Neural cell (in vitro differentiated cells): ENCODE measurements at regions not wholly inside any gene's neighbourhood (a gene's known extent, or its start where the extent isn't known, plus 50 kb on each side); places are given as distances from the start of the nearest gene placed in this dataset.

ENCODE experiments used
- H2AFZ ChIP-seq: fragments of 200-600, 300-800 bp; sonication (generic), shearing (Covaris generic); 2 replicates; pipeline ENCODE4 v1.6.0; 2014; ENCODE audit warnings: low read depth, mild to moderate bottlenecking, antibody characterized with exemption, low read length, moderate library complexity
- H3F3A ChIP-seq: fragments of 200-600 bp; shearing (Covaris generic); 2 replicates; pipeline ENCODE4 v1.6.1; 2016; ENCODE audit warnings: mild to moderate bottlenecking, moderate library complexity, mixed read lengths, antibody characterized with exemption, low read length; ENCODE audit not compliant: insufficient read depth, poor library complexity, severe bottlenecking
- H3K27ac ChIP-seq: fragments of 200-600, 300-800 bp; sonication (generic), shearing (Covaris generic); 2 replicates; pipeline ENCODE4 v1.5.1; 2014; ENCODE audit warnings: mild to moderate bottlenecking, low read length, moderate library complexity
- H3K27me3 ChIP-seq: fragments of 300-800, 200-600 bp; sonication (generic), shearing (Covaris generic); 2 replicates; pipeline ENCODE4 v1.6.0; 2014; ENCODE audit warnings: mild to moderate bottlenecking, low read depth, low read length, moderate library complexity; ENCODE audit not compliant: insufficient read depth
- H3K36me3 ChIP-seq: fragments of 300-800, 200-600 bp; sonication (generic), shearing (Covaris generic); 2 replicates; pipeline ENCODE4 v1.5.1; 2014; ENCODE audit warnings: mild to moderate bottlenecking, antibody characterized with exemption, low read length, moderate library complexity; ENCODE audit not compliant: insufficient read depth
- H3K4me2 ChIP-seq: fragments of 300-800, 200-600 bp; sonication (generic), shearing (Covaris generic); 2 replicates; pipeline ENCODE4 v1.6.0; 2014; ENCODE audit warnings: mild to moderate bottlenecking, low read length
- H3K4me3 ChIP-seq: fragments of 300-800, 200-600 bp; sonication (generic), shearing (Covaris generic); 2 replicates; pipeline ENCODE4 v1.5.1; 2014; ENCODE audit warnings: mild to moderate bottlenecking, low read length, moderate library complexity
- H3K79me2 ChIP-seq: fragments of 200-600 bp; shearing (Covaris generic); replicated peaks from 2 replicates; pipeline ENCODE4 v1.6.0; 2014; ENCODE audit warnings: mild to moderate bottlenecking, low read length, moderate library complexity; ENCODE audit not compliant: insufficient read depth
- H3K9ac ChIP-seq: fragments of 300-800, 200-600 bp; sonication (generic), shearing (Covaris generic); 2 replicates; pipeline ENCODE4 v1.6.1; 2016; ENCODE audit warnings: mild to moderate bottlenecking, low read length, mixed read lengths
- H3K9me2 ChIP-seq: fragments of 200-600 bp; shearing (Covaris generic); 2 replicates; pipeline ENCODE4 v1.6.1; 2016; ENCODE audit warnings: mild to moderate bottlenecking, low read length, mixed read lengths; ENCODE audit not compliant: insufficient read depth
- H3K9me3 ChIP-seq: fragments of 200-600, 300-800 bp; sonication (generic), shearing (Covaris generic); 2 replicates; pipeline ENCODE4 v1.6.1; 2016; ENCODE audit warnings: mild to moderate bottlenecking, mixed run types, low read length, moderate library complexity, mixed read lengths
- H4K20me1 ChIP-seq: fragments of 200-600 bp; shearing (Covaris generic); 2 replicates; pipeline ENCODE4 v1.6.1; 2016; ENCODE audit warnings: mild to moderate bottlenecking, mixed run types; ENCODE audit not compliant: insufficient read depth
- CTCF ChIP-seq: fragments of 450-650 bp; IDR thresholded peaks from 2 replicates; pipeline ENCODE4 v1.5.1; 2014; ENCODE audit warnings: antibody characterized with exemption, mild to moderate bottlenecking, moderate library complexity; ENCODE audit not compliant: poor library complexity, severe bottlenecking
- EP300 ChIP-seq: fragments of 450-650 bp; conservative IDR thresholded peaks from 2 replicates; pipeline ENCODE4 v1.6.1; 2014; ENCODE audit warnings: antibody characterized with exemption, mild to moderate bottlenecking, moderate library complexity; ENCODE audit not compliant: poor library complexity, severe bottlenecking
- EZH2 ChIP-seq: fragments of 200-600, 300-800 bp; shearing (Covaris generic), sonication (generic); IDR thresholded peaks from 2 replicates; pipeline ENCODE4 v1.6.1; 2014; ENCODE audit warnings: antibody characterized with exemption, low read length, borderline replicate concordance, mild to moderate bottlenecking; ENCODE audit not compliant: insufficient read depth, poor library complexity, severe bottlenecking
- MXI1 ChIP-seq: fragments of 450-650 bp; conservative IDR thresholded peaks from 2 replicates; pipeline ENCODE4 v1.6.1; 2014; ENCODE audit warnings: antibody characterized with exemption, mild to moderate bottlenecking; ENCODE audit not compliant: poor library complexity, severe bottlenecking
- POLR2AphosphoS5 ChIP-seq: IDR thresholded peaks from 2 replicates; pipeline ENCODE4 v1.6.1; 2012
- RAD21 ChIP-seq: fragments of 450-650 bp; conservative IDR thresholded peaks from 2 replicates; pipeline ENCODE4 v1.6.1; 2014; ENCODE audit warnings: antibody characterized with exemption, mild to moderate bottlenecking, moderate library complexity
- REST ChIP-seq: IDR thresholded peaks from 2 replicates; pipeline ENCODE4 v1.6.1; 2012; ENCODE audit warnings: borderline replicate concordance
- SMC3 ChIP-seq: fragments of 450-650 bp; conservative IDR thresholded peaks from 2 replicates; pipeline ENCODE4 v1.6.1; 2014; ENCODE audit warnings: antibody characterized with exemption, mild to moderate bottlenecking, moderate library complexity; ENCODE audit not compliant: poor library complexity
- TAF1 ChIP-seq: IDR thresholded peaks from 2 replicates; pipeline ENCODE4 v1.6.1; 2012; ENCODE audit warnings: low read depth

DNA sequence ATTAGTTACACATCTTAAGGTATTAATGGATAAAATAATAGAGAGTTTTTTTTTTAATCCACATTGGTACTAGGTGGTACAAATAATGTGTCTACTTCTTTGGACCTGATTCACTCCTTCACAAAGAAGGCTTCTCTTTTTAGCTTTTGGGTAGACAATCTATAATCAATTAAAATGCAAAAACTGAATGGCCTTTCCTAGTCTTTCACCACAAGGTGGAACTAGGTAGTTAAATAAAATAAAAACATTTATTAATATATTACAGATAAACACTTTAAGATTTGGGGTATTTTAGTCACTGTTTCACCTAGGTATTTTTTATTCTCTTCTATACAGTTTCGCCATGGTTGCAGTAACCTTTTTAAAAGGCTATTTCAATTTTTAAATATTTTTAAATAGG lies 68.3 kb upstream of the DST start:
- no peak overlapping the region for H2AFZ ChIP-seq
- H3K36me3 ChIP-seq: no peaks in the 10 kb centered on the region
- no peak for TF ChIP-seq SMC3
- TF ChIP-seq RAD21: no peak
- no peak for TF ChIP-seq POLR2AphosphoS5
- TF ChIP-seq CTCF: no peak
- TF ChIP-seq TAF1: no peak
- no peak for TF ChIP-seq REST
- no peak for TF ChIP-seq EP300
- no peak for TF ChIP-seq EZH2
- TF ChIP-seq MXI1: no peak
- H3K9me2 ChIP-seq: no peaks in the 10 kb centered on the region
- no peaks in the 10 kb centered on the region for H4K20me1 ChIP-seq
- H3K9ac ChIP-seq: no peak overlapping the region
- no peak overlapping the region for H3K4me3 ChIP-seq
- H3F3A ChIP-seq: no peaks in the 10 kb centered on the region
- no peaks in the 10 kb centered on the region for H3K9me3 ChIP-seq
- peaks cover 13% of the 10 kb centered on the region for H3K79me2 ChIP-seq
- H3K27me3 ChIP-seq: no peaks in the 10 kb centered on the region
- H3K4me2 ChIP-seq: no peak overlapping the region
- H3K27ac ChIP-seq: no peak overlapping the region

DNA sequence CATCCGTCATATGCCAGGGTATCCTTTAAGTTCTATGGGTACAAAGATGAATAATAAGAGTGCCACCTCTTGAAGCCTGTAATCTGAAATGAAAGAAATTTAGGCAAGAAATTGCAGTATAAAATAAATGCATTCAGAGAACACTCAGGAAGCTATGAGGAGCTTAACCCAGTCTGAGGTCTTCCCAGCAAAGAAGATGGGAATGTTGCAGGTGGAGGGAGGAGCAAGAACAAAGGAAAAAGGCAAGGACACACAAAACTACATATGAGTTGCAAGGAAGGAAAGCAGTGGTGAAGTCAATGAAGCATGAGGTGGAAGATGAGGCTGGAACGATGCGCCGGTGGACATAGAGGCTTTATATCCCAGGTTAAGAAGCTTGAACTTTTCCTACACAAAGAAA lies 67.0 kb upstream of the DST start:
- Histone ChIP-seq H3K9me3 (no peaks in the 10 kb centered on the region), H3K4me3 (no peak overlapping the region), H3K9ac (no peak overlapping the region), H3K36me3 (no peaks in the 10 kb centered on the region), H3K27ac (no peak overlapping the region), H3K4me2 (no peak overlapping the region), H2AFZ (no peak overlapping the region), H4K20me1 (no peaks in the 10 kb centered on the region), H3K79me2 (peaks cover 15% of the 10 kb centered on the region), H3K9me2 (no peaks in the 10 kb centered on the region), H3F3A (no peaks in the 10 kb centered on the region), H3K27me3 (no peaks in the 10 kb centered on the region)
- TF ChIP-seq EZH2 (no peak), EP300 (no peak), REST (no peak), TAF1 (no peak), POLR2AphosphoS5 (no peak), SMC3 (no peak), MXI1 (no peak), RAD21 (no peak), CTCF (no peak)
